BLaER1 treated with 17β-estradiol and CSF1 and Interleukin-3, amounts not matched to agents 10 nM and 100 nM (cell line): ENCODE measurements at regions not wholly inside any gene's neighbourhood (a gene's known extent, or its start where the extent isn't known, plus 50 kb on each side); places are given as distances from the start of the nearest gene placed in this dataset.
"Not testable (repeated sequence)": the region's sequence is repeated elsewhere in the genome, so short reads cannot be mapped to it uniquely, and the experiment has no call there.

Source experiments
- H3K27ac ChIP-seq, 11 experiments: shearing (Covaris generic); formaldehyde crosslinking; 2 replicates each; pipeline ENCODE4 v1.8.1; 2022
- H3K27me3 ChIP-seq, 11 experiments: shearing (Covaris generic); formaldehyde crosslinking; 2 replicates each; pipeline ENCODE4 v1.8.1; 2022
- H3K36me3 ChIP-seq, 11 experiments: shearing (Covaris generic); formaldehyde crosslinking; 2 replicates each; pipeline ENCODE4 v1.8.1; 2022
- H3K4me1 ChIP-seq, 10 experiments: shearing (Covaris generic); formaldehyde crosslinking; 2 replicates each; pipeline ENCODE4 v1.8.1; 2022
- H3K4me2 ChIP-seq, 11 experiments: shearing (Covaris generic); formaldehyde crosslinking; 2 replicates each; pipeline ENCODE4 v1.8.1; 2022
- H3K4me3 ChIP-seq, 10 experiments: shearing (Covaris generic); formaldehyde crosslinking; 2 replicates each; pipeline ENCODE4 v1.8.1; 2022
- H3K9ac ChIP-seq, 11 experiments: shearing (Covaris generic); formaldehyde crosslinking; 2 replicates each; pipeline ENCODE4 v1.8.1; 2022
- H3K9me3 ChIP-seq, 11 experiments: shearing (Covaris generic); formaldehyde crosslinking; replicated peaks in 1 of 11; 2 replicates each; pipeline ENCODE4 v1.8.1; 2022
- H4K20me1 ChIP-seq, 11 experiments: shearing (Covaris generic); formaldehyde crosslinking; 2 replicates each; pipeline ENCODE4 v1.8.1; 2022
- Cebpa-rat ChIP-seq, 11 experiments: shearing (Covaris generic); IDR thresholded peaks; 2 replicates each; pipeline ENCODE4 v1.8.1; 2022

DNA sequence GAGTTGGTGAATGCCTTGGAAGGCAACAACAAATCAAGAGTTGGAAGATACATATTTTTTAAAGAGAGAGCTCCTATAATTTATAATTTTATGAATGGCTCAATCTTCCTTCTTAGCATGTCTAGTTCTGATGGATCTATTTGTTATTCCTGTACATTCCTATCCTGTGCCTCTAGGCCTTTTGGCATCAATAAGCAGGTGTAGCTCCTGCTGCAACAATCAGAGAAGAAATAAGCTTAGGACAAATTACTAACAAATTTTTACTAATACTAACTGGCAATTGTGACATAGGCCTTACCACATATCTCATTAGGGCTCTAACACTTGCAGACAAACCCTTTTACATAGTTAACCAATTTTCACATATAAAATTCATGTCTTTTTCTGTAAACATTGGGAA, 682.0 kb downstream of the LTN1 start:
- H3K36me3 ChIP-seq = no peaks in the 10 kb centered on the region
- H3K4me1 ChIP-seq = no peaks in the 10 kb centered on the region

DNA sequence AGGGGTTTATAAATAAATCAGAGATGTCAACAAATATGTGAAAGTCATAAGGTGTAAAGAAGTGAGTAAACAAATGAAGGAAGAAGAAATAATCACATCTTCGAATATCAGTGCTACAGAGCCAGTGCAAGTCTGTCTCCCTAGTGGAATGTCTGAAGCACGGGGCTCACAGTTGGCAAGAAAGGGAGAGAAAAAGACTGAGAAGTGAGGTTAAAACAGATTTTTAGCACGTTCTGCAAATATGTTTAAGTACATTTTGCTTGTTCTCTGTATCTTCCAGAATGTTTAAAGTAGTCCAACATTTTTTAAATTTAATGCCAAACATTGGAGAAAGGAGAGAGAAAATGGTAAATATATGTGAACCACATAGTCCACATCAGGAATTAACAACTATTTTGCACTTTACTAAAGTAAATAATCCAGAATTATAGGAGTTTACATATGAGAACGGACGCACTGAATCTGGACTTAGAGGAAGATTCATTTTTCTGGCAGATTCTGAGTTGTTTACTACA, 682.4 kb downstream of the LTN1 start:
- Histone ChIP-seq H3K27ac (no peak overlapping the region), H3K4me1 (no peaks in the 10 kb centered on the region), H4K20me1 (no peaks in the 10 kb centered on the region), H3K9ac (no peak overlapping the region), H3K36me3 (no peaks in the 10 kb centered on the region), H3K27me3 (no peaks in the 10 kb centered on the region), H3K4me3 (no peak overlapping the region), H3K4me2 (no peak overlapping the region), H3K9me3 (peaks cover 0 to 9% (median 0%) of the 10 kb centered on the region in 11 experiments; a peak in 1 of 22 replicates)
- TF ChIP-seq Cebpa-rat (IDR thresholded peaks at IDR 0.05) = no peak

More for the DNA sequence above, 682.0 kb downstream of the LTN1 start:
- Histone ChIP-seq H3K27ac (no peak overlapping the region), H3K9me3 (peaks cover 0 to 9% (median 0%) of the 10 kb centered on the region in 11 experiments; a peak in 1 of 22 replicates), H3K27me3 (no peaks in the 10 kb centered on the region), H3K4me2 (no peak overlapping the region), H4K20me1 (no peaks in the 10 kb centered on the region), H3K9ac (no peak overlapping the region), H3K4me3 (no peak overlapping the region)
- TF ChIP-seq Cebpa-rat (IDR thresholded peaks at IDR 0.05) = no peak

DNA sequence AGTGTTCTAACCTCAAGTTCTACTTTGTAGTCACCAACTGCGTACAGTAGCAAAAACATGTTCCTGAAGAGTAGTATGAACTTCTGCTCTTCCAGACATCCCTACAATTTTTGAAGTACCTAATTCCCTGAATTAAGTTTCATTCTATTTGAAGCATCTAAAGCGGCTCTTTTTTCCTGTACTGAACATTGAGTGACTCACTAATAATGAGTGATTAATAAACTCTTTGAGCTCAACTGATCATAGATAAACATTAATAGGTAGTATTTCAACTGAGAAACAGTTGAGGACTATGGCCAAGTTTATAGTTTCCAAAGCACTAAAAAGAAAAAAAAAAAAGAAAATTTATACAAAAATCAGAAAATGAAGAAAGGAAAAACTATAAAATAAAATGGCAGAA, 683.1 kb downstream of the LTN1 start:
- no peaks in the 10 kb centered on the region for H3K4me1 ChIP-seq
- no peak overlapping the region for H3K27ac ChIP-seq
- peaks cover 0 to 9% (median 0%) of the 10 kb centered on the region in 11 experiments; a peak in 1 of 22 replicates for H3K9me3 ChIP-seq
- H3K4me2 ChIP-seq = no peak overlapping the region
- no peaks in the 10 kb centered on the region for H4K20me1 ChIP-seq
- H3K27me3 ChIP-seq = no peaks in the 10 kb centered on the region
- no peak overlapping the region for H3K4me3 ChIP-seq
- H3K9ac ChIP-seq = no peak overlapping the region
- H3K36me3 ChIP-seq = no peaks in the 10 kb centered on the region
- TF ChIP-seq Cebpa-rat (IDR thresholded peaks at IDR 0.05) = no peak

DNA sequence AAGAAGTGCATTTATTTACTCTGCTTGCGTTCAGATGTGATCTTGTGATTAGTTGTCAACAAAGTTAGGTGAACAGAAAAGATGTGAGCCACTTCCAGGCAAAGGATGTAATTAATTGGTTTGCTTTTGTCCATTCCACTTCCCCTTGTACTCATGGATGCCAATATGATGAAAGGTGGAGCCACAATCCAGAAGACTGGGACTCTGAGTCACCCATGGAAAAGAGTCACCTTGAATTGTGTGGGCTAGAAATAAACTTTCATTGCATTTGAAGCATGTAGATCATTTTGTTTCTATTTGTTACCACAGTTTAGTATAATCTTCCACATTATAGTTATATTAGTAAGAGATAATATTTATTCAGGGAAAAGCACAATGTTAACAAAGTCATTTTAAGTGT, 684.2 kb downstream of the LTN1 start:
- Histone ChIP-seq H3K4me2 (no peak overlapping the region), H3K9ac (no peak overlapping the region), H3K9me3 (peaks cover 0 to 13% (median 0%) of the 10 kb centered on the region in 11 experiments; a peak in 1 of 22 replicates), H3K4me3 (no peak overlapping the region), H4K20me1 (no peaks in the 10 kb centered on the region), H3K4me1 (no peaks in the 10 kb centered on the region), H3K27me3 (no peaks in the 10 kb centered on the region), H3K27ac (no peak overlapping the region), H3K36me3 (no peaks in the 10 kb centered on the region)
- no peak for TF ChIP-seq Cebpa-rat (IDR thresholded peaks at IDR 0.05)

DNA sequence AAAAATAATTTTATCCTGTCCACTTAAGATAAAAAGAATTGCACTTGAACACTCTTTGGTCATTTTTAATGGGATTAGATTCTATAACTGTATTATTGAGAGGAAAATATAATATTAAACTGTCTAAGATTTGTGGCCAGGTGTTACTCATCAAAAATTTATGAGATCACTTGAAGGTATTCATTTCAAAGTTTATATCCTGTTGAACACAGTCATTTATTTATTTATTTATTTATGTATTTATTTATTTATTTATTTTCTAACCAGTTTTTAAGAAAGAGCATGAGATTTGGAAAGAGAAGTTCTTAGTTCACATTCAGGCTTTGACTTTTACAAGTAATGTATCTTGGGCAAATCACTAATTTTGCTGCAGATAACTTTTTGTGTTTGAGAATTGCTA, 692.7 kb downstream of the LTN1 start:
- H3K4me2 ChIP-seq = no peak overlapping the region
- no peaks in the 10 kb centered on the region for H3K36me3 ChIP-seq
- 0 out of 22 replicates have a peak, but pooled peaks cover 0 to 13% (median 0%) of the 10 kb centered on the region in 11 experiments for H3K9me3 ChIP-seq
- H3K27ac ChIP-seq = no peak overlapping the region
- no peak overlapping the region for H3K4me3 ChIP-seq
- no peaks in the 10 kb centered on the region for H3K4me1 ChIP-seq
- H4K20me1 ChIP-seq = no peaks in the 10 kb centered on the region
- H3K9ac ChIP-seq = no peak overlapping the region
- no peak for TF ChIP-seq Cebpa-rat (IDR thresholded peaks at IDR 0.05)
- H3K27me3 ChIP-seq = no peaks in the 10 kb centered on the region

DNA sequence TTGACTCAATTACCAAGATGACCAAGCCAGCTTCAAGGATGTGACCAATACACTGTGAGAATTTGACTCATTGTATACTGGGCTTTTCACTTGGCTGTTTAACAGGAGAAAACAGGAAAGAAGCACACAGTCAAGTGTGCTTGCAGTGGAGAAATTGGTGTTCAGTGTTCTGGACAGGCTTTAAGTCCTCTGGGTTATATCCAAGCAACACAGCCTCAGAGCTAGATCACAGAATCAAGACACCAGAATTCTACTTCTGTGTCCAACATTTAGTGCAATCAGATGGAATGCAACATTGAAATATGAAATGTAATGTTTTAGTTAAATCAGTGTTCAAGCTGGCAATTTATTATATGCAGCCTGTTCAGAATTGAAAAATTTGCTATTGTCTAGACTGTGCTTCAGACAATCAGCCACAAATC, 694.4 kb downstream of the LTN1 start:
- no peaks in the 10 kb centered on the region for H3K36me3 ChIP-seq
- H4K20me1 ChIP-seq = no peaks in the 10 kb centered on the region
- H3K9ac ChIP-seq = no peak overlapping the region
- 0 out of 22 replicates have a peak, but pooled peaks cover 0 to 6% (median 0%) of the 10 kb centered on the region in 11 experiments for H3K9me3 ChIP-seq
- H3K4me2 ChIP-seq = no peak overlapping the region
- no peak for TF ChIP-seq Cebpa-rat (IDR thresholded peaks at IDR 0.05)
- no peak overlapping the region for H3K4me3 ChIP-seq
- no peak overlapping the region for H3K27ac ChIP-seq
- no peaks in the 10 kb centered on the region for H3K4me1 ChIP-seq
- no peaks in the 10 kb centered on the region for H3K27me3 ChIP-seq

DNA sequence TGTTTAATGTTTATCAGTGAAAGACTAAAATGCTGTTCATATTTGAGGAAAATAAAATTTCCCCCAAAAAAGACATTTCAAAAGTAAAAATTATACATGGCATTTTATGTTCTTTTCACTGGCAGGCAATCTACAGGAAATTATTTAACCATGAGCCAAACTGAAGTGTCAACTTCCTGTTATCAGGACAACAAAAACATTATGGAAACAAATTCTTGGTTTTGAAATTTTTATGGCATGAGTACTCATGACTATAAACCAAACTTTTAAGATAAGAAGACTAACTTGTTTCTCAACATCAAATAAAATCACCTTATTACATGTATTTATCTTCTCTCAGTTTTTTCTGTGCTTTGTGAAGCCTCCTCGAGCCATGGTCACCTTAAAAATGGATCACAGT, 698.6 kb downstream of the LTN1 start:
- TF ChIP-seq Cebpa-rat (IDR thresholded peaks at IDR 0.05) = no peak
- Histone ChIP-seq H3K27me3 (no peaks in the 10 kb centered on the region), H3K27ac (no peak overlapping the region), H3K9ac (no peak overlapping the region), H3K4me1 (no peaks in the 10 kb centered on the region), H3K36me3 (no peaks in the 10 kb centered on the region), H3K4me2 (no peak overlapping the region), H3K4me3 (no peak overlapping the region), H4K20me1 (no peaks in the 10 kb centered on the region), H3K9me3 (peaks cover 1 to 16% (median 9%) of the 10 kb centered on the region in 11 experiments; a peak in 14 of 22 replicates)

DNA sequence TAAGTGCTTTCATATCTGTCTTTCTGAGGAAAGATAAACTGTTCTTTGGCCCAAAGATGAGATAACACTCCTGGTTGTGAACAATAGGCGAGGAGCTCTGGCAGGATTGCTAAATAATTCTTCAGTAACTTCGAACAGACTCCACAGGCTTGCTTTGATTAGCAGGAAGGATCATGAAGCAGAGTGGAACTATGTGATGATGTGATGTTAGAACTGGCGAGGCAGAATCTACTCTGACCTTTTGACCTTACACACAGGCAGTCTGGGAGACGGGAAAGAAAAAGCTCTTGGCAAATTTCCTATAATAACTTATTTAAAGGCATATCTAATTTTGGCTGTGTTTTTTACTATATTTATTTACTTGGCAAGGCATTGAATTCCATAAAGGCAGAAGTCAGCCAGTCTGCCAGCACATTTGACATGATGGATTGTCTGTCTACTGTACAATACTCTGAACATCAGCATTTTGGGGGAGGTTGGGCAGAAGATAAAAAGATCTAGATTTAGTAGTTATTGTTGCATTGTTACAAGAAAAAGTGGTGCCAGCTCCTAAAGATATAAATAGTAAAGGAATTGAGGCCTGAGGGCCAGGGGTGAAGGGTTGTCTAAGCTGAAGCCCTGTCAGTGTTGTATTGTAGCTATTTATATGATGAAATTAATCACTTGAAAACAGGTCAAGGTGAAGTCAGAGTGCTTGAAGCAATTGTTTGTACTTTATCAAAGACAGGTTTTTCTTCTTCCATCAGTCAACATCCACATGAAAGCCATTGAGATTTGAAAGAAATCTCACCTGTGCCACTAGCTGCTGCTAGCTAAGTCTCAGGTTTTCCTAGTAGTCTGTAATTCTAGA, 708.8 kb downstream of the LTN1 start:
- Histone ChIP-seq H3K36me3 (no peaks in the 10 kb centered on the region), H3K4me3 (no peak overlapping the region), H3K9me3 (peaks cover 0 to 3% (median 3%) of the 10 kb centered on the region in 11 experiments; a peak in 10 of 22 replicates), H3K27me3 (no peaks in the 10 kb centered on the region), H3K4me2 (no peak overlapping the region), H4K20me1 (no peaks in the 10 kb centered on the region), H3K9ac (no peak overlapping the region), H3K4me1 (no peaks in the 10 kb centered on the region), H3K27ac (no peak overlapping the region)
- TF ChIP-seq Cebpa-rat (IDR thresholded peaks at IDR 0.05) = no peak

DNA sequence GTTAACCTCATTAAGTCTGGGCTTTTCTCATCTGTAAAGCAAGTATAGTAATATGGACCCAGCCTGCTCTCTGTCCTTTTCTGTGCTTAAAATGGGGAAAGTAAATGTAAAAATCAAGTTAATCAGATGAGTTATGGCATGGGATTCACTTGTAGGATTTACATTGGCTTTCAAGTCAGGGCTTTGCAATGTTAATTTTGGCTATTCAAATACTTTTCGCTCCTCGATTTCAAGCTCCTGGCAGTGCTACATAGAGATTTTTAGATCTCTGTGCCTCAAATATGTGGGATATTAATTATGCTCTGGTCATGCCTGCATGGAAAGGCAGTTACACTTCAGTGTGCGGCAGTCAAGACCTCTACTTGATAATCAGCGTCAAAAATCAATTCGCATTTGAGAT, 709.8 kb downstream of the LTN1 start:
- TF ChIP-seq Cebpa-rat (IDR thresholded peaks at IDR 0.05) = no peak
- no peaks in the 10 kb centered on the region for H3K27me3 ChIP-seq
- no peaks in the 10 kb centered on the region for H4K20me1 ChIP-seq
- no peak overlapping the region for H3K4me2 ChIP-seq
- H3K9ac ChIP-seq = no peak overlapping the region
- H3K9me3 ChIP-seq = no peaks in the 10 kb centered on the region; a peak in 1 of 22 replicates
- no peaks in the 10 kb centered on the region for H3K36me3 ChIP-seq
- H3K27ac ChIP-seq = no peak overlapping the region
- no peak overlapping the region for H3K4me3 ChIP-seq
- H3K4me1 ChIP-seq = no peaks in the 10 kb centered on the region

DNA sequence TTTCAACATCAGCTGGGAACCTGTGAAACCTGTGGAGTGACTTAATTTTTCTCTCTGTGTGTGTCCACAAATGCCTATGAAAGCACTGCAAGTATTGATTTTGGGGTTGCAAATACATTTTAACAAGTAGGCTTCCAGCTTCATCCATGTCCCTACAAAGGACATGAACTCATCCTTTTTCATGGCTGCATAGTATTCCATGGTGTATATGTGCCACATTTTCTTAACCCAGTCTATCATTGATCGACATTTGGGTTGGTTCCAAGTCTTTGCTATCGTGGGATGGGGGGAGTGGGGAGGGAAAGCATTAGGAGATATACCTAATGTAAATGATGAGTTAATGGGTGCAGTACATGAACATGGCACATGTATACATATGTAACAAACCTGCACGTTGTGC, 711.3 kb downstream of the LTN1 start:
- not testable (repeated sequence) for H3K27me3 ChIP-seq, H3K9me3 ChIP-seq, H3K4me3 ChIP-seq, H3K36me3 ChIP-seq, H3K4me1 ChIP-seq, H3K4me2 ChIP-seq, H3K9ac ChIP-seq, H4K20me1 ChIP-seq, H3K27ac ChIP-seq
